Colonic mucosa (tissue), 4 donors: ENCODE measurements at regions not wholly inside any gene's neighbourhood (a gene's known extent, or its start where the extent isn't known, plus 50 kb on each side); places are given as distances from the start of the nearest gene placed in this dataset.

Experiments
- DNase-seq: peaks from one replicate; pipeline ENCODE4 v3.0.0-alpha.2; 2020
- H3K27ac ChIP-seq: fragments of 200-600 bp; one replicate; pipeline ENCODE4 v1.8.0; 2021
- H3K27me3 ChIP-seq: fragments of 200-600 bp; one replicate; pipeline ENCODE4 v1.8.0; 2021
- H3K36me3 ChIP-seq: fragments of 200-600 bp; one replicate; pipeline ENCODE4 v1.8.0; 2021
- H3K4me1 ChIP-seq: fragments of 200-600 bp; one replicate; pipeline ENCODE4 v1.8.0; 2021; ENCODE audit warnings: mild to moderate bottlenecking
- H3K4me3 ChIP-seq: fragments of 200-600 bp; one replicate; pipeline ENCODE4 v1.8.0; 2021
- H3K9ac ChIP-seq, 2 donors: one replicate each; pipeline ENCODE4 v1.7.0; 2013; ENCODE audit warnings: control low read depth in 2 of 2, low read depth in 2 of 2, low read length in 2 of 2
- H3K9me3 ChIP-seq: fragments of 200-600 bp; one replicate; pipeline ENCODE4 v1.8.0; 2021
- intact Hi-C: fragments of 100-400 bp; cut with DNase I; formaldehyde crosslinking; loops from one replicate; pipeline ENCODE4 v1.14.1; 2022
- TF ChIP-seq, protein P1 (sequence below): fragments of 200-600 bp; IDR thresholded peaks from one replicate; pipeline ENCODE4 v1.8.0; 2022; ENCODE audit warnings: antibody characterized with exemption, mild to moderate bottlenecking
- donor health status: healthy.
- donor health status: DM: no; HTN: no; CAD: no.
- donor health status: DM: no; HTN: no; CAD: no.

DNA sequence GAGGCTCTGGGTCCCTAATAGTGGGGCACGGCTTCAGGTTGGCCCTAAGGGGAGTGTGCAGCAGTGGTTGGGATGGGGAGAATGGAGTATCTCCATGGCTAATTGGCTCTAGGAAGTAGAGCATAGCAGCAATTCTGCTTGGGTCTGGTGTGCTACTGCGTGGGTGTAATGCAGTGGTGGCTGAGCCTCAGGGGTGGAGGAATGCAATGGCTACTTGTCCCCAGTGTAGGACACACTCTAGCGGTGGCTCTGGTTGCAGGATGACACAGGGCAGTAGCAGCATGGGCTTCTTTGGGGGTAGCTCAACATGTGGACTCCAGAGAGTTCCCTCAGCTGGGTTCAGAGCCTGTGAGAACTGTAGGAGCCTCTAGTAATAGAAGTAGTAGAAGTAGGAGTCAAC, 91.2 kb upstream of the FAM78B start:
- Histone ChIP-seq H3K9ac (no peak overlapping the region), H3K27me3 (no peaks in the 10 kb centered on the region), H3K4me1 (no peaks in the 10 kb centered on the region), H3K36me3 (no peaks in the 10 kb centered on the region), H3K9me3 (no peaks in the 10 kb centered on the region), H3K27ac (no peak overlapping the region), H3K4me3 (no peak overlapping the region)
- TF ChIP-seq, protein P1, sequence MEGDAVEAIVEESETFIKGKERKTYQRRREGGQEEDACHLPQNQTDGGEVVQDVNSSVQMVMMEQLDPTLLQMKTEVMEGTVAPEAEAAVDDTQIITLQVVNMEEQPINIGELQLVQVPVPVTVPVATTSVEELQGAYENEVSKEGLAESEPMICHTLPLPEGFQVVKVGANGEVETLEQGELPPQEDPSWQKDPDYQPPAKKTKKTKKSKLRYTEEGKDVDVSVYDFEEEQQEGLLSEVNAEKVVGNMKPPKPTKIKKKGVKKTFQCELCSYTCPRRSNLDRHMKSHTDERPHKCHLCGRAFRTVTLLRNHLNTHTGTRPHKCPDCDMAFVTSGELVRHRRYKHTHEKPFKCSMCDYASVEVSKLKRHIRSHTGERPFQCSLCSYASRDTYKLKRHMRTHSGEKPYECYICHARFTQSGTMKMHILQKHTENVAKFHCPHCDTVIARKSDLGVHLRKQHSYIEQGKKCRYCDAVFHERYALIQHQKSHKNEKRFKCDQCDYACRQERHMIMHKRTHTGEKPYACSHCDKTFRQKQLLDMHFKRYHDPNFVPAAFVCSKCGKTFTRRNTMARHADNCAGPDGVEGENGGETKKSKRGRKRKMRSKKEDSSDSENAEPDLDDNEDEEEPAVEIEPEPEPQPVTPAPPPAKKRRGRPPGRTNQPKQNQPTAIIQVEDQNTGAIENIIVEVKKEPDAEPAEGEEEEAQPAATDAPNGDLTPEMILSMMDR: no peak
- no peak for DNase-seq
- intact Hi-C loops: no loop called here

DNA sequence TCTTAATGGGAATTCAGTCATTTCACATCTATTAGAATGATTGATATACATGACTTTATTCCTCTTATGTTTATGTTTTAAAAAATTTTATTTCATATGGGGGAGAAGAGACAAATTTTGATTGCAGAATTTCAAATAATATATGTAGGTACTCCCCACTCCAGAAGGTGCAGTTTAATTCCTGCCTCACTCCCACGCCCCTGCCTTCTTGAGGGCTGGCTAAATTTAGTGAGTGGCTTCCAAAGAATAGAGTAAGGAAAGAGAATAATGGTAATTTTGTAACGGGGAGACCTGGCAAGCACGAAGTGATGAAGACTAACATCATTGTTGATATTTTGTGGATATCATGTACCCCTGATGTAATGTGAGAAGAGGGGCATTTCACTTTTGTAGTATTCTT, 94.7 kb upstream of the FAM78B start:
- intact Hi-C loops: no loop called here
- Histone ChIP-seq H3K9me3 (no peaks in the 10 kb centered on the region), H3K9ac (no peak overlapping the region), H3K4me3 (no peak overlapping the region), H3K36me3 (no peaks in the 10 kb centered on the region), H3K4me1 (no peaks in the 10 kb centered on the region), H3K27me3 (no peaks in the 10 kb centered on the region), H3K27ac (no peak overlapping the region)
- DNase-seq: no peak
- TF ChIP-seq, protein P1: no peak

DNA sequence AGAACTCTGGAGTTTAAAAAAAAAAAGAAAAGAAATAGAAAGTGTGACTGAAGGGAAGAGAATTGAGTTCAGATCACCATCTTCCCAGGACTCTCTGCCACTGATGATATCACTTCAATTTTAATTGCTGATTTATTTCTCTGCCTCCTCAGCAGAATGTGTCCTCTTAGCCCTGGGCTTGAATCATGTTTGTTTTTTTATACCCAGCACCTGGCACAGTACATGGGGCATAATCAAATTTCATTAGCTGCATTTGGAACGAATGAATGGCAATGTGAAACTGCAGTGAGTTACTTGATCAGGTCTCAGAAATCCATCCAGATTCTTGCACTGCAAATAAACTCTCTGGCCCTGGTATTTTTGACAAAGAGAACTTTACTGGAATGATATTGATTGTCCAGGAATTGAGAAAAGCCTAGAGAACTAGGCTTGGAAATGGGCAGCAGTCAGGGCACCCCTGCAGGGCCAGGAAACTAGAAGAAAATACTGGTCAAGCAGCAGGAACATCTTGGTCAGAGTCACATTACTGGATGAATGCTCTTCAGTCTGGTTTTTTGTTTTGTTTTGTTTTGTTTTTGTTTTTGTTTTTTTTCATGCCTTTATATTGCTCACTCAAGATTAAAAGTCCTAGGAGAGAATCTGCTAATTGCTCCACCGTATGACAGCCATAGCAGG, 103.8 kb upstream of the FAM78B start:
- TF ChIP-seq, protein P1: no peak
- H3K4me1 ChIP-seq: no peaks in the 10 kb centered on the region
- H3K4me3 ChIP-seq: no peak overlapping the region
- intact Hi-C loops: no loop called here
- H3K27me3 ChIP-seq: no peaks in the 10 kb centered on the region
- H3K9ac ChIP-seq: no peak overlapping the region
- H3K27ac ChIP-seq: no peak overlapping the region
- DNase-seq: no peak
- H3K36me3 ChIP-seq: no peaks in the 10 kb centered on the region
- H3K9me3 ChIP-seq: no peaks in the 10 kb centered on the region

DNA sequence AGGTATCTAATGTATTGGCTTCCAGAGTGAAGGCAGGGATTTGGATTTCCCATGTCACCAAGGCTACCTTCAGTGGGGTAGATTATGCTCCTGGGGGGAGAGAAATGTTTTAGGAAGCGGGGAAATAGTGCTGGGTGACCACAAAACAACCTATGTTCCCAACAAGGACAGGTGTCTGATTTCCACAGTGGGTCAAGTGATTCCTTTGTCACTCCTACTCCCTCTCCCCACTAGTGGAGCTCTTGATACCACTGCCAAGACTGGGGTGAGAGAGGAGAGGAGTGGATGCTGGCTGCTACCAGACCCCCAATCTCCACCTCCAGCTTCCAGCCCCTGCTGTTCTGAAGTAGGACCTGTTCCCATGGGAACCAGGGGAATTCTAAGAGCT, 104.3 kb upstream of the FAM78B start:
- DNase-seq: no peak
- Histone ChIP-seq H3K27ac (no peak overlapping the region), H3K4me1 (no peaks in the 10 kb centered on the region), H3K36me3 (no peaks in the 10 kb centered on the region), H3K27me3 (no peaks in the 10 kb centered on the region), H3K9me3 (no peaks in the 10 kb centered on the region), H3K4me3 (no peak overlapping the region), H3K9ac (no peak overlapping the region)
- TF ChIP-seq, protein P1: no peak
- intact Hi-C loops: no loop called here

DNA sequence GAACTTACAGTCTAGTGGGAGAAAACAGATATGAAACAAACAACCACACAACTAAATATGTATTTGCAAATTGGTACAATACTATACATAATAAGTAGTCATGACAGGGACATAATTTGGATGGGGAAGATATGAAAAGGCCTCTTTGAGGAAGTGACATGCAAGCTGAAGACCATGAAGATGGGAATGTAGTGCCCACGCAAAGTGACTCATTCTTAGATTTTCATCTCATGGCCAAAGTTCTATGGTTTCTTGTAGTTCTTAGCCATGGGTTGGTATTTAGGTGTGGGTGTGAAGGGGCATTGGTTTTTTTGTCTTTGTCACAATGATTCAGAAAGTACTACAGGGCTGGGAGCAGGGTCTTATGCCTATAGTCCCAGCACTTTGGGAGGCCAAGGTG, 105.4 kb upstream of the FAM78B start:
- intact Hi-C loops: no loop called here
- TF ChIP-seq, protein P1: no peak
- Histone ChIP-seq H3K4me3 (no peak overlapping the region), H3K4me1 (no peaks in the 10 kb centered on the region), H3K9ac (no peak overlapping the region), H3K27ac (no peak overlapping the region), H3K27me3 (no peaks in the 10 kb centered on the region), H3K9me3 (no peaks in the 10 kb centered on the region), H3K36me3 (no peaks in the 10 kb centered on the region)
- no peak for DNase-seq
